OCI-LY7 (cell line): ENCODE measurements at regions not wholly inside any gene's neighbourhood (a gene's known extent, or its start where the extent isn't known, plus 50 kb on each side); places are given as distances from the start of the nearest gene placed in this dataset.

Experiments
- CTCF ChIP-seq: fragments of 200-600 bp; sonication (generic); conservative IDR thresholded peaks from 2 replicates; pipeline ENCODE4 v1.5.1; 2014; ENCODE audit warnings: mild to moderate bottlenecking, antibody characterized with exemption, low read length, moderate library complexity, mixed read lengths
- EZH2phosphoT487 ChIP-seq: fragments of 200-600 bp; sonication (generic); IDR thresholded peaks from 2 replicates; pipeline ENCODE4 v1.6.1; 2018; ENCODE audit warnings: low read depth, borderline replicate concordance, mild to moderate bottlenecking, mixed run types, antibody characterized with exemption, low read length, moderate library complexity, mixed read lengths

GRCh38 chr5:5902678-5903646, 475.4 kb downstream of the MED10 start:
- TF ChIP-seq CTCF = no peak
- no peak for TF ChIP-seq EZH2phosphoT487
